ENCODE measurements at regions not wholly inside any gene's neighbourhood (a gene's known extent, or its start where the extent isn't known, plus 50 kb on each side); places are given as distances from the start of the nearest gene placed in this dataset.

GRCh38 chr18:34978953-34979608, 62.1 kb upstream of the MAPRE2 start:
- peak; percentile 7 for DNase-seq

GRCh38 chr18:34981487-34981886, 59.7 kb upstream of the MAPRE2 start:
- no peak for DNase-seq

DNA sequence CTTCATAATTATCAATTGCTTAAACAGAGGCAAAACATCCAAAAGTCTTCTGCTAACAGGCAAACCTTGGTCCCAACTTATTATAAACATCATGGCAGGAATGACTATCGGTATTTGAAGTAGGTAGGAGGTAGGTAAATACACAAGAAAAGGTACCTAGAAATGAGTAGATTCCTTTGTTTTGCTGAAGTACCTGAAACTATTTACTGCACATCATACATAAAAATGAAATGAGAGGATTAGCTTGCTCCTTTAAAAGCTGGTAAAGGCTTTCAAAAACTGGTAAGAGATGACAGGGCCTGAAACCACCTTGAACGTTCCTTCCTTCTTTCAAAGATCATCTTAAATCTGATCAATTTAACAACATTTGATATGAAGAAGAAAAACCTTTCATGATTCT, 55.2 kb upstream of the MAPRE2 start:
- DNase-seq = no peak

- no peak for DNase-seq
Observed at GRCh38 chr18:34990597-34990996, 50.6 kb upstream of the MAPRE2 start.

GRCh38 chr18:34991152-34991551, 50.1 kb upstream of the MAPRE2 start:
- DNase-seq = no peak

Data from NCI-H2107 (cell line).